NB4 (cell line): ENCODE measurements at regions not wholly inside any gene's neighbourhood (a gene's known extent, or its start where the extent isn't known, plus 50 kb on each side); places are given as distances from the start of the nearest gene placed in this dataset.

ENCODE experiments used
- DNase-seq: peaks from one replicate; pipeline ENCODE4 v3.0.0; 2010; ENCODE audit warnings: low read depth
- H3K4me3 ChIP-seq: one replicate; pipeline ENCODE4 v1.5.1; 2011; ENCODE audit warnings: mild to moderate bottlenecking, low read depth, low read length, moderate library complexity
- MYC ChIP-seq: IDR thresholded peaks from 2 replicates; pipeline ENCODE4 v1.6.1; 2011; ENCODE audit warnings: low read depth, low read length
- POLR2A ChIP-seq: IDR thresholded peaks from 2 replicates; pipeline ENCODE4 v1.6.1; 2011; ENCODE audit warnings: mild to moderate bottlenecking; ENCODE audit not compliant: insufficient read length; ENCODE audit errors: extremely low read depth
- TF ChIP-seq, protein P1 (sequence below): IDR thresholded peaks from one replicate; pipeline ENCODE4 v1.5.1; 2012; ENCODE audit warnings: low read depth, low read length
- TF ChIP-seq, protein P2 (sequence below): IDR thresholded peaks from 2 replicates; pipeline ENCODE4 v1.6.1; 2011; ENCODE audit warnings: low read depth, low read length

DNA sequence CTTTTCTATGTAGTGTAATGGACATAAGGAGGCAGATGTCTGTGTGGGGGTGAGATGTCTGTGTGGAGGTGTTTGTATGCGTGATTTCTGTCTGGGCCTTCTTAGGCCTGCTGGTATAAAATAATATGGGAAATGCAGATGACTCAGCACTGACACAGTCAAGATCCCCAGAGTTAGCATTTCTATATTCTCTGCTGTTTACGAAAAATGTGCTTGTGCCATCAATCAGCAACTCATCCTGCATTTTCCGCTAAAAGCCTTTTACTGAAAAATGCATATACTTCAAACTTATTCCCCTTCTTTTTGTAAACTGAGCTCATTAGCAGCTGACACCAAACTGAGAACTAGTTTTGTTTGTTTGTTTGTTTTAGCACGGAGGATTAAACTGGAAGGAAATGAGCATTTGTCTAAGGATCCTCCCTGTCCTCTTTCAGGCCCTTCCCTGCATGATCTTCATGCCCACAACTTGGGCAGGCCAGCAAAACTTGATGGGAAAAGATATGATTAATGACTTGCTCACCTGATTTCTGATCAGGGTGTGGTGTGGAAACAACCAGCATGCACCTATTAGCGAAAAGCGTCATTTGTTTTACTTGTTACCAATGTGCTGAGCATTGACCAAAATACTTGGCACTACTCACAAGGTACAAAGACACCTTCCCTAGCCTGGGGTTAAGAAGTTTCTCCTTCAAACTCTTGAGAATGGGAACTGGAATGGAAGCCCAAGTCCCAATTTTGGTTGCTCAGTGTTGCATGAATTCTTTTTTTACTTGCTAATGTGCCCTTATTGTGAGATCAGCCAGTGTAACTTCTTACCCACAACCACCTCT lies 77.4 kb downstream of the NDUFS5 start:
- TF ChIP-seq, protein P1, sequence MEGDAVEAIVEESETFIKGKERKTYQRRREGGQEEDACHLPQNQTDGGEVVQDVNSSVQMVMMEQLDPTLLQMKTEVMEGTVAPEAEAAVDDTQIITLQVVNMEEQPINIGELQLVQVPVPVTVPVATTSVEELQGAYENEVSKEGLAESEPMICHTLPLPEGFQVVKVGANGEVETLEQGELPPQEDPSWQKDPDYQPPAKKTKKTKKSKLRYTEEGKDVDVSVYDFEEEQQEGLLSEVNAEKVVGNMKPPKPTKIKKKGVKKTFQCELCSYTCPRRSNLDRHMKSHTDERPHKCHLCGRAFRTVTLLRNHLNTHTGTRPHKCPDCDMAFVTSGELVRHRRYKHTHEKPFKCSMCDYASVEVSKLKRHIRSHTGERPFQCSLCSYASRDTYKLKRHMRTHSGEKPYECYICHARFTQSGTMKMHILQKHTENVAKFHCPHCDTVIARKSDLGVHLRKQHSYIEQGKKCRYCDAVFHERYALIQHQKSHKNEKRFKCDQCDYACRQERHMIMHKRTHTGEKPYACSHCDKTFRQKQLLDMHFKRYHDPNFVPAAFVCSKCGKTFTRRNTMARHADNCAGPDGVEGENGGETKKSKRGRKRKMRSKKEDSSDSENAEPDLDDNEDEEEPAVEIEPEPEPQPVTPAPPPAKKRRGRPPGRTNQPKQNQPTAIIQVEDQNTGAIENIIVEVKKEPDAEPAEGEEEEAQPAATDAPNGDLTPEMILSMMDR: no peak
- no peak for TF ChIP-seq MYC
- TF ChIP-seq, protein P2, sequence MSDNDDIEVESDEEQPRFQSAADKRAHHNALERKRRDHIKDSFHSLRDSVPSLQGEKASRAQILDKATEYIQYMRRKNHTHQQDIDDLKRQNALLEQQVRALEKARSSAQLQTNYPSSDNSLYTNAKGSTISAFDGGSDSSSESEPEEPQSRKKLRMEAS: no peak
- no peak for TF ChIP-seq POLR2A
- DNase-seq: no peak
- H3K4me3 ChIP-seq: no peak overlapping the region

GRCh38 chr1:39104158-39105060 lies 78.3 kb downstream of the NDUFS5 start:
- H3K4me3 ChIP-seq: no peak overlapping the region
- no peak for DNase-seq
- no peak for TF ChIP-seq POLR2A
- TF ChIP-seq, protein P2: no peak
- TF ChIP-seq, protein P1: no peak
- TF ChIP-seq MYC: no peak

GRCh38 chr1:39105061-39105840 lies 79.1 kb downstream of the NDUFS5 start:
- peak overlapping the region; percentile 38 for H3K4me3 ChIP-seq
- peak; percentile 53 for DNase-seq
- TF ChIP-seq MYC (no peak), POLR2A (no peak)
- TF ChIP-seq, protein P2: no peak
- TF ChIP-seq, protein P1: no peak

- peak overlapping the region; percentile 38 for H3K4me3 ChIP-seq
- peak; percentile 53 for DNase-seq
- TF ChIP-seq POLR2A: no peak
- TF ChIP-seq MYC: no peak
- TF ChIP-seq, protein P1: no peak
- TF ChIP-seq, protein P2: no peak
These were observed 80.0 kb downstream of the NDUFS5 start for GRCh38 chr1:39105841-39106765.
